Stimulated activated CD8-positive, alpha-beta memory T cell treated with anti-CD3 and anti-CD28 coated beads, Interleukin-12 subunit alpha, Interleukin-12 subunit beta, amount 100 ng/mL, for 24 hours (primary cell): ENCODE measurements at regions not wholly inside any gene's neighbourhood (a gene's known extent, or its start where the extent isn't known, plus 50 kb on each side); places are given as distances from the start of the nearest gene placed in this dataset.
"Not testable (repeated sequence)": the region's sequence is repeated elsewhere in the genome, so short reads cannot be mapped to it uniquely, and the experiment has no call there.

Source experiments
- DNase-seq: peaks from one replicate; pipeline ENCODE4 v3.0.0-alpha.2; 2020; ENCODE audit errors: extremely low read depth

- no peak for DNase-seq
Observed at GRCh38 chr2:194698012-194698411, 959.0 kb upstream of the SLC39A10 start.

- DNase-seq: no peak
Observed at GRCh38 chr2:194697439-194697838, 959.6 kb upstream of the SLC39A10 start.

GRCh38 chr2:194696690-194697089, 960.3 kb upstream of the SLC39A10 start:
- DNase-seq: no peak

DNA sequence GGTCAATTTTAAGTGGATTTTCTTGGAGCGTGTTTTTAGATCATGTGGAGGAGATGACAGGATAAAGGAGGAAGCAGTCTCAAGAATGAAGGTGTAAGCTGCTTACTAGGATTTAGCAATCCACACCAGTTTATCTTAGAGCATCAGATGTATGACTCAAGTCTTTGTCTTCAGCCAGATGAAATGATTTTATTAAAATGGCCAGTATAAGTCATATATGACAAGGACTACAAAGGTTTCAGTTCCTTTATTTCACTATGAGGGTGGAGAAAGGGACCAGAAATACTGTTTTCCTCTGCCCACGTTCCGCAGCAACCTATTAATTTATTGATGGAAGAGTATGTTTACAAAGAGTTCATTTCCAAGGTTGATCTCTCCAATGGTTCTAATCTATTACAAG, 970.5 kb upstream of the SLC39A10 start:
- DNase-seq: no peak

- no peak for DNase-seq
Observed at GRCh38 chr2:194674043-194674442, 983.0 kb upstream of the SLC39A10 start.

DNA sequence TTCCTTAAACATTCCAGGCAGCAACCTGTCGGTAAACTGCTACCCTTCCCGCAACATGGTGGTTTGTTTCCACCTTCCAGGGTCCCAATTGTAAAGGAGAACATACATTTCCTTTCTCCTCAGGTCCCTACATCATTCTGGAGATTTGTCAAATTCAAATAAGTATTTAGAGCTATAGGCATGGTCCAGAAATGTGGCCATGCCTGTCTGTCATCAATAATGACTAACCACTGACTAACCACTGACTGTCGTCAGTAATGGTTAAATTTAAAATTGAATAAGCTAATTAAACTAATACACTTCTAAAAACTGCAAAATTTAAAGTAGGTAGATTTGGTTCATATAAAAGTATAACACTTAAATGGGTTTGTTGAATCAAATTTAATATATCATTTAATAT, 984.0 kb upstream of the SLC39A10 start:
- no peak for DNase-seq

GRCh38 chr2:194661431-194661830, 995.6 kb upstream of the SLC39A10 start:
- DNase-seq: no peak

GRCh38 chr2:194639057-194639456, 1018.0 kb upstream of the SLC39A10 start:
- DNase-seq: not testable (repeated sequence)

DNA sequence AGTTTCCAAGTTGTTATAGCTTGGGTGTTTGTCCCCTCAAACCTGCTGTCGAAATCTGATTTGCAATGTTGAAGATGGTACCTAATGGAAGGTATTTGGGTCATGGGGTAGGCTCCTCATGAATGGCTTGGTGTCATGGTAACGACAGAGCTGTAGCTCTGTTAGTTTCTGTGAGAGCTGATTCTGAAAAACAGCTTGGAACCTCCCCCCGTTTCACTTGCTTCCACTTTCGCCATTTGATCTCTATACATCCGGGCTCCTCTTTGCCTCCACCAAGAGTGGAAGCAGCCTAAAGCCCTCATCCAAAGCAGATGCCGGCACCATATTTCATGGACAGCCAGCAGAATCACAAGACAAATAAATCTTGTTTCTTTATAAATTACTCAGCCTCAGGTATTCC, 1035.1 kb upstream of the SLC39A10 start:
- no peak for DNase-seq

- no peak for DNase-seq
Observed at GRCh38 chr2:194619366-194619765, 1037.7 kb upstream of the SLC39A10 start.

- DNase-seq: no peak
Observed at GRCh38 chr2:194618432-194618831, 1038.6 kb upstream of the SLC39A10 start.

- no peak for DNase-seq
Observed at GRCh38 chr2:194616334-194616733, 1040.7 kb upstream of the SLC39A10 start.

GRCh38 chr2:194610297-194610696, 1046.7 kb upstream of the SLC39A10 start:
- no peak for DNase-seq

DNA sequence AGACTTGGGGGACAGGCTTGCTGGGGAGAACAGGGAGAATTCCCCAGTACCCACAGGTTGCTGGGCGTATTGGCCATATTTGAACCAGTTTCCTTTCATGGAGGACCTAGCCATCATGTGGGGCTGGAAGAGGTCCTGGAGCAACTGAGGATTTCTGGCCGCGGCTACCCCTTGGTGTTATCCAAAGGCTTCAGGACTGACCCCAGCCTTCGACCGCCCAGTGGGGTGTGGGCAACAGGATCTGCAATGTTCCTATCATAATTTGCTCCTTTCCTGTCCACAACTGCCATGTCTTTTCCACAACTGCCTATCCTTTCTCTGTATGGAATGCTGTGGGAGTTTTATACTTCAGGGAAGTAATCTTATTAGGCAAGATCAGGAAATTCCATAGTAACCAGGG, 1053.6 kb upstream of the SLC39A10 start:
- DNase-seq: no peak

- no peak for DNase-seq
Observed at GRCh38 chr2:194602750-194603149, 1054.3 kb upstream of the SLC39A10 start.

- DNase-seq: no peak
Observed at GRCh38 chr2:194591192-194591591, 1065.8 kb upstream of the SLC39A10 start.

GRCh38 chr2:194587739-194588270, 1069.2 kb upstream of the SLC39A10 start:
- no peak for DNase-seq

DNA sequence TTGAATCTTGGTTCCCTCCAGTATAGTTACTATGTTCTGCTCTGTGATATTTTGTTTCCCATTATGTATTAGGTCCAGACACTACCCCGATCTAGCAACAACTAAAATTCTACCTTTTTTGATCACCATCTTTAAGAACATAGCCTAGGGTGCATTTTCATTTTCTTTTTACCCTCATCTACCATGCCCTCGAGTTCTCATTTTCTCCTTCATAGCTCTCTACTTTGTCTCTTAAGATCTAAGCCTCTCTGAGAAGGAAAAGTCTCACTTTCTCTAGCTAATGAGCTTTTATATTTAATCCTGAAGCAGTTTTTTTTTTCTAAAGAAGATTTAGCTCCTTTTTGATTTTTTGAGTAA, 1089.4 kb upstream of the SLC39A10 start:
- DNase-seq: no peak

DNA sequence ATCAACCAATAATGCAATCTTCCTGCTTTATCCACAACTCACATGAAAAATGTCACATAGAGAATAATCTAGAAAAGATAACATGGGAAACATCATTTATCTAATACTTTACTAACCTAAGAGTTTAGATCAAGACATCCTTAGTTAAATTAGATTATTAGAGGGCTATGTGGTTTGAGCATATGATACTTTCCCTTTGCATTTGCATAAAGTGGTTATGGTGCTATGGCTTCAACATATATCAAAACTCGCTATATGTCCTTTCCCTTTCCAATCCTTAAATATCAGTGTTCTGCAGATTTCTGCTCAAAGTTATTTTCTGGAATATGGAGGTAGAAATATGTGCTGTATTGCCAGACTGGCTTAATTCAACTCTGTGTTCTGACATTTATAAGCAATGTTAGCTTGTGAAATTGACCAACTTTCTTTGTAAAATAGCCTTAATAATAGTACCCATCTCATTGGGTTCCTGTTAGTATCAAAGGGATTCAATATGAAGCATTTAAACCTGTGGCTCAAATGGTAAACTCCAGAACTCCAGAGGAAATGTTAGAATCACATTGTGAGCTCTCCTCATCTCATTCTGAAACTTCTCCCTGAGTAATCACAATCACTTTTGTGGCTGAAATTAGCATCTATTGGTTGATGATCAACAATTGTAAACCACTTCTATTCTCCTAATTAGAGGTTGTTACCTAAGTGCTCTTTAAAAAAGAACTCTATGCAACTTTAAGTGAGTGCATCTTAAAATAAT, 1089.9 kb upstream of the SLC39A10 start:
- DNase-seq: no peak

- DNase-seq: no peak
Observed at GRCh38 chr2:194564422-194564821, 1092.6 kb upstream of the SLC39A10 start.

- DNase-seq: no peak
Observed at GRCh38 chr2:194562329-194562728, 1094.7 kb upstream of the SLC39A10 start.

DNA sequence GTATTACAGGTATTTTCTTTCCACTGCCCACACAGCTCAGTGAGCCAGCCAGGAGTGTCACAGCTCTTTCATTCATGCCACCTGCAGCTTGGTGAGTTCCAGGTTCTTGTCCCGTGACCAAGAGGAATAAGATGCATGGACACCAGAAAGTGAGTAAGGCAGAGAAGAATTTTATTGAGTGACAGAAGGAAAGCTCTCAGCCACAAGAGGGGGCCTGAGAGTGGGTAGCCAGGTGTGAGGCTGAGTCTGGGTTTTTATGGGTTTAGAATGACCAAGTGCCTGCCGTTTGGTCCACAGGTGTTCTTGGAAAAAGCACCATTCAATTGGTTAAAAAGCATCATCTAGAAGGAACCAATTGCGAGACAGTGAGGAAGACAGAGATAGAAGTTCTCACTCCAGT, 1097.1 kb upstream of the SLC39A10 start:
- DNase-seq: no peak

GRCh38 chr2:194559523-194559922, 1097.5 kb upstream of the SLC39A10 start:
- DNase-seq: no peak

DNA sequence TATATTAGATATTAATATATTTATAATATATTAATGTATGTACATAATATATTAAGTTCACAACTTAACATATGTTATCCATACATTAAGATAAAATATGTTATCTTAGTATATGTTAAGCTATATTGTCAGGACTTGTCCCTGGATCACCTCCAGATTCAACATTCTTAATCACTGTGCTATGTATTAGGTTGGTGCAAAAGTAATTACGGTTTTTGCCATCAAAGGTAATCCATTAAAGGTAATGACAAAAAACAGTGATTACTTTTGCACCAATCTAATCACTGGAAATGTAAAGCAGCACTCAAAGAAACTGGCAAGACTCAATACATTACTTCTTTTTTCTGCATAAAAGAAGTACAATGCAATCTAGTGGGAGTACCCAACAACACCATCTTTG, 1099.0 kb upstream of the SLC39A10 start:
- no peak for DNase-seq
